H1 (cell line): ENCODE measurements at regions not wholly inside any gene's neighbourhood (a gene's known extent, or its start where the extent isn't known, plus 50 kb on each side); places are given as distances from the start of the nearest gene placed in this dataset.
A peak's percentile ranks its signal among the peaks of the same experiment; 100 is the strongest.

Experiments used
- CTCF ChIA-PET: fragments of 300-600 bp; sonication (Branson Sonifier 250); formaldehyde crosslinking; loops from one replicate; lab custom pipeline; 2021; ENCODE audit not compliant: partially characterized antibody; lab: Charles Lee
- POLR2A ChIA-PET: fragments of 300-600 bp; sonication (Branson Sonifier 250); formaldehyde crosslinking; loops from one replicate; lab custom pipeline; 2021; ENCODE audit warnings: inconsistent platforms; ENCODE audit not compliant: partially characterized antibody; lab: Charles Lee
- DNase-seq, 2 experiments: peaks; one replicate each; pipeline versions ENCODE4 v3.0.0 to v3.0.0-alpha.2; 2010 to 2022; ENCODE audit warnings: low spot score in 2 of 2, low read depth in 1 of 2, mixed read lengths in 1 of 2
- FAIRE-seq: peaks from 2 replicates; lab custom pipeline; 2011; peaks lifted over from hg19 to GRCh38; lab: Jason Lieb, UNC
- H2AFZ ChIP-seq: 2 replicates; pipeline ENCODE4 v1.8.1; 2012; ENCODE audit warnings: low read length, inconsistent platforms
- H2AK5ac ChIP-seq: 2 replicates; pipeline ENCODE4 v1.6.1; 2013; ENCODE audit warnings: low read depth, low read length
- H2BK120ac ChIP-seq: replicated peaks from 2 replicates; pipeline ENCODE3; 2013; ENCODE audit warnings: low read depth, low read length, inconsistent platforms
- H2BK12ac ChIP-seq: 2 replicates; pipeline ENCODE4 v1.6.1; 2013; ENCODE audit warnings: low read depth, low read length
- H2BK15ac ChIP-seq: 2 replicates; pipeline ENCODE4 v1.6.1; 2013; ENCODE audit warnings: low read length
- H2BK20ac ChIP-seq: 2 replicates; pipeline ENCODE4 v1.6.1; 2013; ENCODE audit warnings: low read length
- H2BK5ac ChIP-seq: 2 replicates; pipeline ENCODE4 v1.6.1; 2013; ENCODE audit warnings: low read depth, low read length
- H3K14ac ChIP-seq: 2 replicates; pipeline ENCODE4 v1.6.1; 2013; ENCODE audit warnings: inconsistent platforms; ENCODE audit not compliant: insufficient read length
- H3K18ac ChIP-seq: 2 replicates; pipeline ENCODE4 v1.6.1; 2013; ENCODE audit warnings: low read length; ENCODE audit errors: extremely low read depth
- H3K23ac ChIP-seq: 2 replicates; pipeline ENCODE4 v1.6.1; 2013; ENCODE audit warnings: inconsistent platforms; ENCODE audit not compliant: insufficient read length
- H3K23me2 ChIP-seq: 2 replicates; pipeline ENCODE4 v1.6.1; 2013; ENCODE audit warnings: low read depth, low read length
- H3K27ac ChIP-seq: 2 replicates; pipeline ENCODE4 v1.6.1; 2011; ENCODE audit warnings: low read depth, low read length, inconsistent platforms
- H3K27me3 ChIP-seq, 4 experiments: replicated peaks in 1 of 4; 1 replicate in 1 of 4; 2 replicates in 3 of 4; pipeline versions ENCODE4 v1.6.1 to v1.8.1; 2011 to 2013; ENCODE audit warnings: low read length in 3 of 4, mild to moderate bottlenecking in 3 of 4, inconsistent platforms in 2 of 4, mixed read lengths in 2 of 4, moderate library complexity in 1 of 4; ENCODE audit not compliant: control insufficient read depth in 3 of 4, insufficient read depth in 3 of 4; ENCODE audit errors: extremely low read depth in 1 of 4
- H3K36me3 ChIP-seq, 4 experiments: 2 replicates each; pipeline versions ENCODE4 v1.6.1 to v1.8.1; 2011 to 2013; ENCODE audit warnings: mild to moderate bottlenecking in 4 of 4, low read length in 3 of 4, moderate library complexity in 2 of 4, control low read depth in 1 of 4, inconsistent platforms in 1 of 4; ENCODE audit not compliant: insufficient read depth in 4 of 4, control insufficient read depth in 2 of 4
- H3K4ac ChIP-seq: replicated peaks from 2 replicates; pipeline ENCODE3; 2013; ENCODE audit warnings: low read length, low read depth, mixed read lengths, inconsistent platforms; ENCODE audit not compliant: insufficient read length
- H3K4me1 ChIP-seq, 4 experiments: replicated peaks in 1 of 4; 1 replicate in 1 of 4; 2 replicates in 3 of 4; pipeline versions ENCODE4 v1.6.1 to v1.8.1; 2011 to 2013; ENCODE audit warnings: low read length in 3 of 4, inconsistent platforms in 2 of 4, mixed read lengths in 1 of 4; ENCODE audit not compliant: insufficient read depth in 4 of 4, control insufficient read depth in 3 of 4
- H3K4me2 ChIP-seq, 2 experiments: 2 replicates each; pipeline versions ENCODE4 v1.6.1 to v1.8.1; 2011 to 2013; ENCODE audit warnings: low read depth in 2 of 2, low read length in 2 of 2, control low read depth in 1 of 2, inconsistent platforms in 1 of 2, mild to moderate bottlenecking in 1 of 2; ENCODE audit not compliant: insufficient read depth in 1 of 2
- H3K4me3 ChIP-seq, 4 experiments: fragments of 200-600, 300-600 bp in 1 of 4; sonication (generic), shearing (Covaris generic), sonication (Bioruptor Twin) in 1 of 4; 2 replicates each; pipeline versions ENCODE4 v1.5.1 to v1.8.1; 2011 to 2016; ENCODE audit warnings: low read length in 4 of 4, low read depth in 3 of 4, control low read depth in 2 of 4, inconsistent platforms in 2 of 4, mild to moderate bottlenecking in 2 of 4, mixed read lengths in 1 of 4, moderate library complexity in 1 of 4; ENCODE audit not compliant: insufficient read depth in 2 of 4; ENCODE audit errors: extremely low read depth in 1 of 4
- H3K56ac ChIP-seq: replicated peaks from 2 replicates; pipeline ENCODE3; 2013; ENCODE audit warnings: low read depth, mild to moderate bottlenecking, mixed read lengths, low read length, inconsistent platforms; ENCODE audit not compliant: insufficient read length
- H3K79me1 ChIP-seq: 2 replicates; pipeline ENCODE4 v1.6.1; 2013; ENCODE audit warnings: low read depth, low read length, control low read depth
- H3K79me2 ChIP-seq, 2 experiments: 2 replicates each; pipeline versions ENCODE4 v1.6.1 to v1.8.1; 2012 to 2013; ENCODE audit warnings: low read length in 2 of 2, mild to moderate bottlenecking in 2 of 2, inconsistent platforms in 1 of 2; ENCODE audit not compliant: insufficient read depth in 2 of 2, control insufficient read depth in 1 of 2
- H3K9ac ChIP-seq, 4 experiments: replicated peaks in 1 of 4; 1 replicate in 1 of 4; 2 replicates in 3 of 4; pipeline versions ENCODE4 v1.6.1 to v1.8.1; 2011 to 2013; ENCODE audit warnings: low read depth in 3 of 4, low read length in 3 of 4, control low read depth in 2 of 4, mild to moderate bottlenecking in 2 of 4, moderate library complexity in 2 of 4, inconsistent platforms in 1 of 4; ENCODE audit errors: extremely low read depth in 1 of 4
- H3K9me3 ChIP-seq, 2 experiments: 2 replicates each; pipeline versions ENCODE4 v1.6.1 to v1.8.1; 2012 to 2013; ENCODE audit warnings: mild to moderate bottlenecking in 2 of 2, moderate library complexity in 2 of 2, control low read depth in 1 of 2, inconsistent platforms in 1 of 2, low read depth in 1 of 2, low read length in 1 of 2, mixed read lengths in 1 of 2; ENCODE audit not compliant: insufficient read depth in 2 of 2
- H4K20me1 ChIP-seq, 2 experiments: replicated peaks in 1 of 2; 2 replicates each; pipeline versions ENCODE3 to v1.8.1; 2011 to 2013; ENCODE audit warnings: inconsistent platforms in 2 of 2, low read length in 2 of 2, mild to moderate bottlenecking in 1 of 2; ENCODE audit not compliant: insufficient read depth in 2 of 2, control insufficient read depth in 1 of 2
- H4K5ac ChIP-seq: 2 replicates; pipeline ENCODE4 v1.6.1; 2013; ENCODE audit warnings: low read length, low read depth, mixed read lengths, inconsistent platforms; ENCODE audit not compliant: insufficient read length
- H4K8ac ChIP-seq: 2 replicates; pipeline ENCODE4 v1.8.0; 2013; ENCODE audit warnings: mild to moderate bottlenecking, moderate library complexity, low read length, inconsistent platforms; ENCODE audit not compliant: insufficient read depth; ENCODE audit errors: extremely low read depth
- H4K91ac ChIP-seq: replicated peaks from 2 replicates; pipeline ENCODE3; 2013; ENCODE audit warnings: low read length, mixed read lengths, inconsistent platforms; ENCODE audit not compliant: insufficient read length
- EGR1 ChIP-seq: IDR thresholded peaks from 2 replicates; pipeline ENCODE4 v1.6.1; 2011; ENCODE audit warnings: low read depth, low read length, borderline replicate concordance
- EP300 ChIP-seq, 2 experiments: IDR thresholded peaks; 1 replicate in 1 of 2; 2 replicates in 1 of 2; pipeline ENCODE4 v1.6.1; 2011 to 2012; ENCODE audit warnings: low read depth in 2 of 2, low read length in 2 of 2, mild to moderate bottlenecking in 2 of 2, borderline replicate concordance in 1 of 2, inconsistent platforms in 1 of 2, moderate library complexity in 1 of 2
- HDAC2 ChIP-seq, 2 experiments: fragments of 300-600 bp in 1 of 2; sonication (generic) in 1 of 2; IDR thresholded peaks; 2 replicates each; pipeline ENCODE4 v1.6.1; 2011 to 2012; ENCODE audit warnings: low read depth in 2 of 2, low read length in 2 of 2, mild to moderate bottlenecking in 2 of 2, moderate library complexity in 2 of 2, borderline replicate concordance in 1 of 2, inconsistent platforms in 1 of 2
- MAFK ChIP-seq: IDR thresholded peaks from 2 replicates; pipeline ENCODE4 v1.6.1; 2012; ENCODE audit warnings: low read depth, mild to moderate bottlenecking, improper control_type of control experiment, low read length
- SAP30 ChIP-seq: fragments of 300-600 bp; sonication (generic); IDR thresholded peaks from 2 replicates; pipeline ENCODE4 v1.7.1; 2012; ENCODE audit warnings: low read length, moderate library complexity, mild to moderate bottlenecking, inconsistent platforms; ENCODE audit not compliant: insufficient read depth, insufficient replicate concordance
- SRF ChIP-seq: IDR thresholded peaks from 2 replicates; pipeline ENCODE4 v1.6.1; 2011; ENCODE audit warnings: mild to moderate bottlenecking, low read depth, low read length, moderate library complexity
- TBP ChIP-seq: IDR thresholded peaks from 2 replicates; pipeline ENCODE4 v1.6.1; 2011; ENCODE audit warnings: low read depth, low read length, improper control_type of control experiment
- YY1 ChIP-seq: IDR thresholded peaks from 2 replicates; pipeline ENCODE4 v1.6.1; 2011; ENCODE audit warnings: low read depth, mild to moderate bottlenecking, low read length
- WGBS, 2 experiments: shearing (Covaris generic) in 1 of 2; methylation state at CpG; one replicate each; pipeline versions ENCODE4 v1.1.6 to v1.1.7; 2013 to 2015; ENCODE audit warnings: low lambda C conversion rate in 2 of 2, mixed read lengths in 2 of 2, inconsistent platforms in 1 of 2, low coverage in 1 of 2, missing lambda C conversion rate in 1 of 2; ENCODE audit not compliant: insufficient replicate concordance in 2 of 2, insufficient coverage in 1 of 2, insufficient read length in 1 of 2; ENCODE audit errors: extremely low coverage in 1 of 2, missing lambda C conversion rate in 1 of 2; 5-methylcytosine and 5-hydroxymethylcytosine counted together
- TF ChIP-seq, protein P1 (sequence below): IDR thresholded peaks from 2 replicates; pipeline ENCODE4 v1.6.1; 2012; ENCODE audit warnings: inconsistent platforms

GRCh38 chr13:50384724-50385123 is 369.5 kb downstream of the KCNRG start:
- no peak overlapping the region for H3K4me3 ChIP-seq
- CTCF ChIA-PET = no interaction called here

More at GRCh38 chr13:50384724-50385123, 369.5 kb downstream of the KCNRG start:
- Histone ChIP-seq H3K56ac (no peak overlapping the region), H3K18ac (no peak overlapping the region), H2BK15ac (no peak overlapping the region), H4K5ac (no peak overlapping the region), H3K27me3 (no peaks in the 10 kb centered on the region), H2BK5ac (no peak overlapping the region), H2AK5ac (no peak overlapping the region), H3K23ac (no peak overlapping the region), H3K36me3 (no peaks in the 10 kb centered on the region; a peak in 1 of 8 replicates), H4K20me1 (no peaks in the 10 kb centered on the region), H3K4me1 (peaks cover 3 to 8% (median 6%) of the 10 kb centered on the region in 4 experiments; a peak in 5 of 7 replicates), H2BK120ac (no peak overlapping the region), H2AFZ (no peak overlapping the region), H3K4me2 (no peak overlapping the region), H2BK12ac (no peak overlapping the region), H4K91ac (peak overlapping the region; percentile 20), H3K9ac (no peak overlapping the region), H3K27ac (no peak overlapping the region), H3K14ac (no peak overlapping the region), H3K79me2 (no peaks in the 10 kb centered on the region), H4K8ac (no peak overlapping the region), H2BK20ac (no peak overlapping the region), H3K79me1 (no peaks in the 10 kb centered on the region), H3K9me3 (peaks cover 14 to 16% of the 10 kb centered on the region in 2 experiments), H3K23me2 (no peaks in the 10 kb centered on the region; the same call in 1 of the 2 replicates), H3K4ac (no peak overlapping the region)
- no peak for TF ChIP-seq HDAC2 (IDR thresholded peaks at IDR 0.05; ENCODE audit: borderline replicate concordance in 1 of 2, low read depth in 2 of 2, low read length in 2 of 2)
- TF ChIP-seq SRF = no peak
- TF ChIP-seq, protein P1, sequence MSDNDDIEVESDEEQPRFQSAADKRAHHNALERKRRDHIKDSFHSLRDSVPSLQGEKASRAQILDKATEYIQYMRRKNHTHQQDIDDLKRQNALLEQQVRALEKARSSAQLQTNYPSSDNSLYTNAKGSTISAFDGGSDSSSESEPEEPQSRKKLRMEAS = no peak
- TF ChIP-seq SAP30 = no peak
- no peak for TF ChIP-seq YY1
- TF ChIP-seq EP300 (IDR thresholded peaks at IDR 0.05; ENCODE audit: borderline replicate concordance in 1 of 2, low read depth in 2 of 2, low read length in 2 of 2) = no peak
- no peak for TF ChIP-seq MAFK
- TF ChIP-seq TBP = no peak
- no peak for TF ChIP-seq EGR1
- DNase-seq (no peak), FAIRE-seq (no peak)
- POLR2A ChIA-PET = no interaction called here
- WGBS, 2 experiments = 100% methylated on average over 1 of the region's 1 CpG; no CpG with 5 or more reads in 1 of the 2 experiments
